HG03097 (cell line): ENCODE measurements at regions not wholly inside any gene's neighbourhood (a gene's known extent, or its start where the extent isn't known, plus 50 kb on each side); places are given as distances from the start of the nearest gene placed in this dataset.

Source experiments
- ATAC-seq: cut with Tn5 transposase; IDR thresholded peaks from one replicate; pipeline ENCODE4 v1.9.1; 2021; ENCODE audit not compliant: unreplicated experiment, low FRiP score

GRCh38 chr18:5646739-5647138 is 102.9 kb upstream of the EPB41L3 start:
- ATAC-seq: no peak

GRCh38 chr18:5643288-5643687 is 99.5 kb upstream of the EPB41L3 start:
- ATAC-seq: no peak

- no peak for ATAC-seq
Observed at GRCh38 chr18:5640939-5641338, 97.1 kb upstream of the EPB41L3 start.

- ATAC-seq: no peak
Observed at GRCh38 chr18:5639131-5639530, 95.3 kb upstream of the EPB41L3 start.

GRCh38 chr18:5632041-5632440 is 88.2 kb upstream of the EPB41L3 start:
- no peak for ATAC-seq

GRCh38 chr18:5630900-5631413 is 87.2 kb upstream of the EPB41L3 start:
- ATAC-seq: no peak

- ATAC-seq: peak; percentile 81
Observed at GRCh38 chr18:5630057-5630899, 86.5 kb upstream of the EPB41L3 start.

- ATAC-seq: no peak
Observed at GRCh38 chr18:5628512-5629255, 84.9 kb upstream of the EPB41L3 start.

GRCh38 chr18:5627776-5628511 is 84.1 kb upstream of the EPB41L3 start:
- no peak for ATAC-seq

GRCh38 chr18:5626130-5626880 is 82.5 kb upstream of the EPB41L3 start:
- ATAC-seq: no peak

- ATAC-seq: no peak
Observed at GRCh38 chr18:5625076-5625475, 81.3 kb upstream of the EPB41L3 start.

- ATAC-seq: no peak
Observed at GRCh38 chr18:5622905-5623304, 79.1 kb upstream of the EPB41L3 start.

GRCh38 chr18:5620289-5620688 is 76.5 kb upstream of the EPB41L3 start:
- ATAC-seq: no peak

- ATAC-seq: no peak
Observed at GRCh38 chr18:5619376-5619775, 75.6 kb upstream of the EPB41L3 start.

- ATAC-seq: no peak
Observed at GRCh38 chr18:5618047-5618688, 74.4 kb upstream of the EPB41L3 start.

GRCh38 chr18:5611221-5611620 is 67.4 kb upstream of the EPB41L3 start:
- ATAC-seq: no peak

- ATAC-seq: no peak
Observed at GRCh38 chr18:5608846-5609245, 65.0 kb upstream of the EPB41L3 start.

GRCh38 chr18:5606951-5607350 is 63.2 kb upstream of the EPB41L3 start:
- ATAC-seq: no peak

GRCh38 chr18:5604778-5605177 is 61.0 kb upstream of the EPB41L3 start:
- no peak for ATAC-seq

- no peak for ATAC-seq
Observed at GRCh38 chr18:5603153-5603552, 59.4 kb upstream of the EPB41L3 start.
